Right renal pelvis (tissue), 4 donors: ENCODE measurements at regions not wholly inside any gene's neighbourhood (a gene's known extent, or its start where the extent isn't known, plus 50 kb on each side); places are given as distances from the start of the nearest gene placed in this dataset.
A peak's percentile ranks its signal among the peaks of the same experiment; 100 is the strongest.

Experiments used
- DNase-seq, 4 donors: peaks; one replicate each; pipeline ENCODE4 v3.0.0-alpha.2; 2013; ENCODE audit warnings: low read depth in 4 of 4, low spot score in 3 of 4, missing footprints in 1 of 4

DNA sequence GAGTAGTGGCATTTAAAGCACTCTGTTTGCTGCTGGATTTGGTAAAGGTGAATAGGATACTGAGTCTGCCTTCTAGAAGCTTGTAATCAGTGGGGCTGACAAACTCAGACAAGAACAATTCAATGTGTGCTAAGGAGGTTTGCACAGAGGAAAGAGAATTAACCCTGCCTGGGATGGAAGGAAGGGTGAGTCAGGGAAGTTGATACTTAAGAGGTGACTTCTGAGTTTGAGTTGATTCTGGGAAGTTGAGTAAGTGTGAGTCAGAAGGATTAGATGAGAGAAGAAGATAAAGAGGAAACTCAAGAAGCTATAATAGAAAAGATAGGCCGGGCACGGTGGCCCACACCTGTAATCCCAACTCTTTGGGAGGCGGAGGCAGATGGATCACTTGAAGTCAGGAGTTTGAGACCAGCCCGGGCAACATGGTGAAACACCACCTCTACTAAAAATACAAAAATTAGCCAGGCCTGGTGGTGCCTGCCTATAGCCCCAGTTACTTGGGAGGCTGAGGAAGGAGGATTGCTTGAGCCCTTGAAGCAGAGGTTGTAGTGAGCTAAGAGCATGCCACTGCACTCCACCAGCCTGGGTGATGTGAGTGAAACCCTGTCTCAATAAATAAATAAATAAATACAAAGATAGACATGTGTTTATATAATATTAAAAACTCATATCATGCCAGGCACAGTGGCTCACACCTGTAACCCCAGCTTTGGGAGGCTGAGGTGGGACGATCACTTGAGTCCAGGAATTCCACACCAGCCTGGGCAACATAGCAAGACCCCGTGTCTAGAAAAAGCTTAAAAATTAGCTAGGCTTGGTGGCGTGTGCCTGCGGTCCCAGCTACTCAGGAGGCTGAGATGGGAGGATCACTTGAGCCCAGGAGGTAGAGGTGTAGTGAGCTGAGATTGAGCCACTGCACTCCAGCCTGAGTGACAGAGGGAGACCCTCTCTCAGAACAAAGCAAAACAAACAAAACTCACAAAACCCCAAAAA lies 126.8 kb upstream of the CPM start:
- DNase-seq = no peak

DNA sequence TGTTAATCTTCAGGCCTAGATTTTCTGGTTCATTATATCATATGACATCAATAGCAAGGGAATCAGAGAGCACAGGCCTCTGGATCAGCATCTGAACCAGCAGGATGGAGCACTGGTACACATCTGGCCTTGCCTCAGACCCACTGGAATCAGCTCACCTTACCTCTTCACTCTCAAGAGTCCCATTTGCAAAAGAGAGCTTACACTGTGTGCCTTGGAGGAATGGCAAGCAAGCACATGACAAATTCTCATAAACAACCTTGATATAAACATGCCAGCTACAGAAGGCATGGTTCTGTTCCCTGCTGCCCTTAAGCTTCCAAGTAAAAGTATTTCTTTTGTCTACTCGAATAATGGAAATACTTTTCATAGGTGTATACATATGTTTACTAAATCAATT lies 128.6 kb upstream of the CPM start:
- no peak for DNase-seq

DNA sequence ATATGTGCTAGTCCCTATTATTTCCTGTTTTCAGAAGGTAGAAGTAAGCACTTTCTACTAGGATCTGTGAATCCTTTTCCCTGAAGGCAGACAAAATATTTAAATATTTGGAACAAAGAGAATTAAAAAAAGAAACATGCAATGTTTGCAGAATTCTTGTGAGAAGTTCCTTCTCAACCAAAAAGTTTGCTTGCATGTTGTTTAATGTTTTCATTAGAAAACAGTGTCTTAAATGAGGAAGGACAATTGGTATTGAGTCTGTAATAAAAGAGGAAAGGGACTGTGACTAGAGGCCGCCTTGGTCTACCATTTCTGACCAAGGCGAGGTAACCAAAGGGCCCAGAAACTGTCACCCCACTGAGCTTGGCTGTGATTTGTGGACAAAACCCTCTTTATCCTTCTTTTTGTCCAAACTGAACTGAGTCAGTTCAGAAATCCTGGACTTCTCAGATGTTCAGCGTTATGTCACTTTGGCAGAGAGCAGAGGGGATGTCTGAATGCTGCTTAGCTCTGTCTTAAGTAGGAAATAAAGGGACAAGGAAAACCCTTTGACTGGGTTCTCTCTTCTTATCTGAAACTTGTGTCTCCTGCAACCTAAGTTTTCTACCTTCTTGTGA lies 129.8 kb upstream of the CPM start:
- DNase-seq = no peak

DNA sequence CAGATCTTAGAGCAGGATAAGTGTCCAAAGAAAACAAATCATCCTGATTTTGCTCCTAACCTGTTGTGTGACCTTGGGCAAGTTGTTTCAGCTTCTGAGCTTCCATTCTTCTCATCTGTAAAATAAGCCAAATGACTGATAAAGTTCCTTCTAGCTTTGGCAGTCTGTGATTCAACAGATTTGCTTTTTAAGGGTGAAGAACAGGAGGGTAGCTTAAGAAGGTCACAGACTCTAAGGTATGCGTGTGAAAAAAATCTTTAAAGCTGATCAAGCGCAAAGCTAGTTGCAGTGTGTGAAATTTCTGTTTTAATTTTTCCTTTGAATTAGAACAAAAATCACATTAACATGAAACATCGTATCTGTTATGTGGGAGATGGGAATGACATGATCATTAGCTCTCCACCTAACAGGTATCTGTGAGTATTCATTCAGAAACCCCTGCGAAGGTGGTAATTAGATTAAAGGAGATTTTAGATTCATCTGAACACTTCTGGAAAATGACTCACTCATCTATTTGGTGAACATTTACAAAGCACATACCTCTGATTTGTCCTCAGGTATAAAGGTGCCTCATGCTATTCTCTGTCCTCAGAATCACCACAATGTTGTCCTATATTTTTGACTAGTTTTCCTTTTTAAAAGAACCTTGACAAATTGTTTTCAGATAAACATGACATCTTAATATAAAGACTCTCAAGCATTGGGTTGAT lies 131.9 kb upstream of the CPM start:
- no peak for DNase-seq

DNA sequence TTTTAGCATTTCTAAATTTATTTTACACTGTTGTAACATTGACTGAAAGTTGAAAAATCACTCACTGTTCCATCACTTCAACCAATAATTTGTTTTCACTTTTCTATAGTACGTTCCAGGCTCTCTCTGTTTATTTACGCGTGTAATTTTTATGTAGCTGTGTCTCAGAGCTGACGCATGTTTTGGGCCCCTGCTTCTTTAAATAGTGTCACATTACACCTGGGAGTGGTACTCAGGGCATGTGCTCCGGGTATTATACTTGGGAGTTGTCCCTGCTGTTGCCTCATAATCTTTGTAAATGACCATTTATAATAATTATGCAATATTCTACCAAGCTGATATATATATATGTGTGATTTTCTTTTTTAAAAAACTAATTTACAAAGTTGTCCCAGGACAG lies 132.8 kb upstream of the CPM start:
- DNase-seq = no peak

DNA sequence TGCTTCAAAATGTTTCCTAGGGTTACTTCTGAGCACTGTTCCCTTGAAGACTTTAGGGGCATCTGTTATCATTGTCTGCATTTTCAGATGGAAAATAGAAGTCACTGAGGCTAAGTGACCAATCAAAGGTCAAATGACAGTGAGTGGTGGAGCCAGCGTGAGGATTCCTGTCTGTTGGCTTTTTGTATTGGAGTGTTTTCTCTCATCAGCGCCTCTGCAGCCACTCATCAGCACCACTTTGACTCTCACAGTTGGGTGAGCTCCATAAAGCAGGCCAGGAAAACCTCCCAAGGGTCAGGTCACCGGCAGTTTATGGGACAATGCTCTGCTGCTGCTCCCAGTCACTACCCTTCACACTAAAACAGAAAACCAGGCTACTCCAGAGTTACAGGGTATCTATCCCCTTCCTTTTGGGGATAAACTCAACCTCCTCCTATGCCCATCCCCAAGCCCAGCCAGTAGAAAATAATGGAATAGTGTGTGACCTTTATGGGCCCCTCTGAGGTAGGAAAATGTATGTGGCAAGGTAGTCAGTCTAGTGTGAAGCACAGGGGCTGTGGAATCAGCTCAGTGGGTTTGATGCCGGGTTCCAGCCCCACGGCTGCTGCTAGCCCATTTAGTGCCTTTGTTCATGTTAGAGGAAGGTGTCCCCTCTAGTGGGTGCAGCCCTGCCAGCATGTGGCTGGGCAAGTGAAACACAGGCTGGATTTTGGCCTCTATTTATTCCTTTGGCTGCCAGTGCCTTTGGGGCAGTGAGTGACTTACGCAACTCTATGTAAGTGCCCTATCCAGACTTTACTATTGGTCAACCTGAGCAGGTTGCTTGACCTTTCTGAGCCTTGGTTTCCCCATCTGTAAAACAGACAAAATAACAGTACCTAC lies 133.8 kb upstream of the CPM start:
- no peak for DNase-seq

DNA sequence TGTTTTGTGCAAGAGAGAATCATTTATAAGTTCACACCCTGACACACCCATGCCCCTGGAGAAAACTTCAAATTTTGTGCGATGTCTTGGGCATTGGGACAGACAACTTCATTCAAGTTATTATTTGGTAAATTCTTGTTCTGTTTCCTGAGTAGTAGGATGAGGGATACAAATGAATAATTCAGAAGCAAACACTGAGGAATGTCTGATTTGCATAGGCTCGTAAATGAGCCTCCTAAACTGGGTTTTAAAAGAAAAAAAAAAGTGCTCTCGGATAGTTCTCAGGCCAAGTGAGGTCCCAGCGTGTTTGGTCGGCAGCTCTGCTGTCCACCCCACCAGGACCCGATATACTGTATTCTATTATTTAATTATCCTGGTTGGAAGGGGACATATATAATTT lies 134.7 kb upstream of the CPM start:
- DNase-seq = no peak

DNA sequence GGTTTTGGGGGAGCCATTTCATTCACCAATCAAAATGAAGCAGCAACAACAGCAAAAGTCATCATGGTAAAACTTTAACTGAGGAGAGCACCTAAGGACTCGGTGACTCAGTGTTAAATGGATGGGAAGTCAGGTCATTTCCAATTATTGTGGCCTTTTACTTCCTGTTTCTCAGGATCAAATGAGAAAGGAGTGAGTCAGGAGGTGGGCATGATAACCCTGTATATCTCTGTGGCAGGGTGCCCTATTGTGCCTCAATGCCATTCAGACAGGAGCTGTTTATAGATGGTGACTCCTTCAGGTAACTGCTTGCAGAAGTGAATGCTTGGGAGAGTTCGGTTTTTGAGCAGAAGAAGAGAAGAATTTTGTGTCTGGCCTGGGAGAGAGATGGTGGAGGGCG lies 135.5 kb upstream of the CPM start:
- DNase-seq = no peak

DNA sequence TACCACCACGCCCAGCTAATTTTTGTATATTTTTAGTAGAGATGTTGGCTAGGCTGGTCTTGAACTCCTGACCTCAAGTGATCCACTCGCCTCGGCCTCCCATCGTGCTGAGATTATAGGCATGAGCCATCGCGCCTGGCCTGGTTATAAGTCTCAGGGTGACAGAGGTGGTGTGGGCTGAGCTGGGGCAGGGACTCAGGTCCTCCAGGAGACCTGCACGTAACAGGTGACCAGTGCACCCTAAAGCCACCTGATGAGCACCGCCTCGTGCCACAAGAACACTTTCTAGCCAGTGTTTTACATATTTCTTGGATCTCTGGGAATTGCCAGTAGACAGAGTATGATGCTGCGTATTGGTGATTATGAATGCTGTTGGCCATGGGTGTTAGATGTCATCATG lies 136.5 kb upstream of the CPM start:
- no peak for DNase-seq

DNA sequence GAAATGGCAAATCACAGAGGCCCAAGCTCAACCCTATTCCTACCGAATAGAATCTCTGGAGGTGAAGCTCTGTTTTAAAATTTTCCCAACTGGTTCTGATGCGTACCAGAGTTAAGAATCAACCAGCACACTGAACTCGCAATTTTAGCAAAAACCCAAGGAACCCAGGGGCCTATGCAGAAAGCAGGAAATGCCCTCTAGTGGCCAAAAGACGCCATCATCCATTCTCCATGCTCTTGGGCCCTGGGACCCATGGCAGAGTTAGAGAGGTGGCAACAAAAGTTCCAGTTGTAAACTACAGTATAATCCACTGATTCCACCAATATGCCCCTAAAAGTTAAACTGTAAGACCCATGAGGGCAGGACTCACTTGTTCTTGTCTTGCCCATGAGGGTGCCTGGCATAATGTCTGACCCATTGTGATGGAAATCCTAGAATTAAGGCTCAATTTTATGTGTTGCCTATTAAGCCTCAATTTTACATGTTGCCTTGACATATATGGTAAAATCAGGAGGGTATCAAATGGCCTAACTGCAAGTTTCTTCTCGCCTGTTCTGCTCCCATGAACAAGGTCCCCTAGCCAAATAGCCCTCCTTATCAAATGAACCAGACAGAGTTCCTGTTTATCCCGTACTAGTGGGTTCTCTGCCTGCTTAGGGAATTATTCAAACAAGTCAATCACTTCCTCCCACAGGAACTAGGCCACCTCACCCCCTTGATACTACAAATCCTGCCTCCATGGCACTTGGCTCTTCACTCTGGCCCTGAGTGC lies 137.5 kb upstream of the CPM start:
- peak in 2 of 4 donors; percentile 32 to 60 for DNase-seq

DNA sequence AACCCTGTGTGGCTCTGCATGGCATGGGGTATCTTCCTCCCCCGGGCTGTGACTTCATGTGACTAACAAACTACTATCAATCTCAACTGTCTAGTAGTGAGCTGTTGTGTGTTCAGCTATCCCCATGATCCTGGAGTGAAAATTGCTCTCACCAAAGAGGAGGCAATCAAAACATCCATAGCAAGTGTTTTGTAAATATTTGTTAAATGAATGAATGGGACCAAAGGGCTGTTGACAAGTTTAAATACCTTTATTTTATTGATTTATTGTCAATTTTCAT lies 138.1 kb upstream of the CPM start:
- no peak for DNase-seq

DNA sequence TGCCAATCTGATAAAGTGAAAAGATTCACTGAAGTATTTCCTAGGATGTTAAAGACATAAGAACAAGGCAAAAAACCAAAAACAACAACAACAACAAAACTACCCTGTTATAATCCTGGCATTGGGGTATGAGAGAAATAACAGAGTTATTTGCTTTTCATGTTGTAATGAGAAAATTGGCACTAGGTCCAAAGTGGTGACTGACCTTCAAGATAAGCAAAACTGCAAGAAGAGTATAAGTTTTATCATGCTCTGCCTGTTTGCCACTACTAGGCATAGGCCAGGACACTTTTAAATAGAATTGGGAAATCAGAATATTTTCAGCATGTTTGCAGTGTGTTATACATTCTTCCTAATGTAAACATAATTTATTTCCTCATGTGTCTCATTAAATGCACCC lies 140.1 kb upstream of the CPM start:
- no peak for DNase-seq

DNA sequence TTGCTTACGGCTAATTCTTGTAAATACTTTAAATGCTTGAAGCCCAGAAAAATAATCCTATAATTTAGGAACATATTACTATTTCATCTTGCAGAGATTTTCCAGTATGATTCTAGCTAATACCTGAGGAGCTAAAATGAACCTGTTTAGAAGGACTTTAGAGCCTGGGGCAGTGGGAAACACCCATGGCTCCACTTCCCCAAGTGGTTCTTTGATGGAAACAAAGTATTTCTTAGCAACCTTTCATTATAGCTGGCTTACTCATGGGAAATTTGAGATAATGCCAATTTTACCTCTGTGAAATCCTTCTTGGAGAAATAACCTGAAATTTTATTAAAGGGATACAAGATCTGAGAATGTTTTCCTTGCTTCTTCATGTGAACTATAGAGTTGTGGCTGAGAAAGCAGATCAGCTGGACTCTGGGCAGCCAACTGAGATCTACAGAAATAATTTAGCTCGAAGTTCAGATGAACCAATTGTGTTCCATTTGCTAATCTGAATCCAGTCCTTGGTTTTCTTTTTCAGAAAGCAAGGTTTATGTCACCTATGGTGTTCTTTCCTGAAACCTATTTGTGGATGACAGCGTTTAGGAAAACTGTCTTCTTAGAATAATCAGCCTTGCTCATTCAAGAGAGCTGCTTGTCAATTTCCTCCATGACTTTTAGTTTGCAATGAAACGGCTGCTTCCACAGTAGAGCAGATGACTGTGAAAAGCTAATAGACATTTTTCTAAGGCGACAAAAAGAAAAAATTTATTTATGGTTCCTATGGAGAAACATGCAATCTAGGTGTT lies 141.8 kb upstream of the CPM start:
- no peak for DNase-seq

DNA sequence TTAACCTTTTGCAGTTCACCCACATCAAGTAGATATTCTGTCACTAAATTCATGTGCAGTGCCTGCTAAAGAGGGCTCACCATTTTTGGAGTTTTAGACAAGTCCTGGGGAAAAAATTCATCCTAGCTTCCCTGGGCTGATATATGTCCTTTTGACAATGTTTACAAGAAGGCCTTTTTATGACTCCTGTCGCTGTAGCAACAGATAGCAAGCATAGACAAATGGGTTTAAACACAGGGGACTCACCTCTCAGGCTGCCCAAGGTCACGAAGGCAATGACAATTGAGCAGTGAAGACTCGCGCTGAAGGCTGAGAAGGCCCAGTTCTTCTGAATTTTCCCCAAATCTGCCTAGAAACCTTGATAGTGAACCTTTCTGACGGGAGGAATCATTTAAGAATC lies 150.7 kb upstream of the CPM start:
- no peak for DNase-seq

DNA sequence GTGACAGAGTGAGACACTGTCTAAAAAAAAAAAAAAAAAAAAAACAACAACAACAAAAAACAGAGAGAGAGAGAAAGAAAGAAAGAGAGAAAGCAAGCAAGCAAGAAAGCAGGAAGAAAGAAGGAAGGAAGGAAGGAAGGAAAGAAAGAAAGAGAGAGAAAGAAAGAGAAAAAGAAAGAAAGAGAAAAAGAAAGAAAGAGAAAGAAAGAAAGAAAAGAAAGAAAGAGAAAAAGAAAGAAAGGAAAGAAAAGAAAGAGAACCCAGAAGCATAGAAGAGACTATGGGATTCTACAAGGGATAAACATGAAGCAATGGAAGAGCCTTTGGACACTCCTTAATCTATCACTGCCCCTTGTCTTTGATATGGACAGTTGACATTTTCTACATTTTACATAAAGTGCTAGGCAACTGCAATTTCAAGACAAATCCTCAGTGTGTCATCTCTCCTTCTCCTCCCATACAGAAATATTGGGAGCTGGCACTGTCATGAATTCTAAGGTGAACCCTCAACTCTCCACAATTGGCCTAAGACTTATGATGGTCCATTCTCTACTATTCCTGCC lies 151.9 kb upstream of the CPM start:
- no peak for DNase-seq

DNA sequence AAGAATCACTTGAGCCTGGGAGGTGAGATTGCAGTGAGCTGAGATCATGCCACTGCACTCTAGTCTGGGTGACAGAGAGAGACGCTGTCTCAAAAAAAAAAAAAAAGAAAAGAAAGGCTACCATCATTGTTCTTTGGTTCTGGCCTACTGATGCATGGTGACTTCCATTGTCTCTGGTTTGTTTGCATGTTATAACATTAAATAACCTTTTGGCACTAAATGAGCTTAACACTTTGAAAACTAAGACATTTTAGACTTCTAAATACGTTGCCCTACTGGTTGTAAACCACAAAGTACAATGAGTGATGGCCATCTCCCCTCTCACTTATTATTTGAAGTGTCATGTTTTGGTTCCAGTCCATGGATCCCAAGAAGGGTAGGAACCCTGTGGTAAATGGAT lies 152.9 kb upstream of the CPM start:
- DNase-seq = no peak

DNA sequence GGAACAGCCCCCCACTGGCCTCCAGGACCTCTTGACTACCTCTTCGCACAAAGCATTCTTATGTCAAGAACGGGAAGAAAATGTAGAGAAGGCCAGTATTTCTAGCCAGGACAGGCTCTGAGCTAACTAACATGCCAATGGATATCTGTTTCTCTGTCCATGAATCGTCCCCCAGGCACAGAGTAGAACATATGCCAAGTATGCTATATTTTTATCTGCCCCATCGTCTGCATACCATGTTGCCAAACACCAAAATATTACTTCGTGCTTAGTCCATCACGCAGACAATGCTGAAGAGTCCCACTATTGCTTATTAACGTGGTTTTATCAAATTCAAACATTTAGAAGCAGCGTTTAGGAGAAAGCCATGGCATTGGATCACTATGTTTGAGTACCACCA lies 151.4 kb upstream of the CPSF6 start:
- DNase-seq = no peak

DNA sequence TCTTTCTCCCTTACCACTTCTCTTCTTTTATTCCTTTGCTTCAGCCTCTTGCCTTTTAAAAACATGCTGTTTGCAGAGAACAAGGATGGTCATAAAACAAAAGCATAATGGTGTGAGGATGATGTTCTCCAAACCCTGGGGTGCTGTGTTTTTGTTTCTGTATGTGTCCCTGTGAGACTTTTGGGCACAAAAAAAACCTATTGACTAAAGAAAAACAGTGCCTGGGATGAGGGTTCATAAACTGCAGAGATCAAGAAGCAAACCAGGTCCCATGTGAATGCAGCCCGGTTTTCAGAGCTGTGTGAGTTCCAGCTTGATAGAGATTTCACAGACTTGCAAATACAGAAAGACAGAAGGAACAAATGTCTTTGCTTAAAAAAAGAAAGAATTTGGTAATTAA lies 148.6 kb upstream of the CPSF6 start:
- DNase-seq = no peak

DNA sequence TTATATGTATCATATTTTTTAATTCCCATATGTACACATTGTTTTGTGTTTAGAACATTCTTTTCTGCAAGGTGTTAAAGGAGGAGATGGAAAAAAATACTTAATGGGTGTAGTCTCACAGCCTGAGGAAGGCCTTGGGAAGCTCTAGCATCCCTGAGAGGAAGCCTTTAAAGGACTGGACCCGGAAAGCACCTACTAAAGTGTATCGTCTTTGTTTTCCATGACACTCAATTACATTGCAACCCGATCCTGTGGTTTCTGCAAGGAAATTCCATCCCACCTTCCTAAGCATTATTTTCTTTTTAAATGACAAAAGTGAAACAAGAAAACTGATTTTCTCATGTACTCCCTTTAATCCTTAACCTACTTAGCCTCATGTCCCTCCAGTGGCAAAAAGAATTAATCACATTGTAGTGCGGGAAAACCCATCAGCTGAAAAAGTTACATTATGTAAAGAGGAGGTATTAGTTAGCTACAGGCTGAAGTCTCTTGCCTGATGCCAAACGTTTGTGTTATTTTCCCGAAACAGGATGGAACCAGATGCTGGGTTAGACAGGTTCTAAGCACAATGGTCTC lies 147.8 kb upstream of the CPSF6 start:
- no peak for DNase-seq
